NT2/D1 (cell line): ENCODE measurements at regions not wholly inside any gene's neighbourhood (a gene's known extent, or its start where the extent isn't known, plus 50 kb on each side); places are given as distances from the start of the nearest gene placed in this dataset.

ENCODE experiments used
- SUZ12 ChIP-seq: IDR thresholded peaks from 2 replicates; pipeline ENCODE4 v1.6.1; 2011; ENCODE audit not compliant: insufficient read length, insufficient read depth; ENCODE audit errors: extremely low read depth
- YY1 ChIP-seq: IDR thresholded peaks from 2 replicates; pipeline ENCODE4 v1.6.1; 2011; ENCODE audit not compliant: insufficient read length, insufficient read depth
- ZNF274 ChIP-seq: IDR thresholded peaks from 2 replicates; pipeline ENCODE4 v1.6.1; 2011; ENCODE audit warnings: mild to moderate bottlenecking, low read depth, low read length

DNA sequence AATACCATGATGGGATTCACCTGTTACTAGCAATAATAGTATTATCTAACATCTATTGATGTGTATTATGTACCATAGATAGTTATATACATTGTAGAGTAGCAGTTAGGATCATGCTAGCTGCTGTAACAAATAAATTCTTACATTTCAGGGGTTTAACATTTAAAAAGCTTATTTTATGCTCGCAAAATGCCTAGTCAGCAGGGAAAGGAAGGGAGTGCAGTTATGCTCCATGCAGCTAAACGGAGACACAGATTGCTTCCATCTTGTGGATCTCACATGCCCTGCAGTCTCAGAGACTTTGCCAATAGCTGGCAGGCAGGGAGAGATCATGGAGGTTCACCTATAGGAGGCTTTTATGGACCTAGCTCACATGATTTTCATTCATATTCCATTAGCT lies 364.1 kb downstream of the TOX3 start:
- TF ChIP-seq YY1: no peak
- TF ChIP-seq SUZ12: no peak
- TF ChIP-seq ZNF274: no peak
